Testis (tissue), 2 donors: ENCODE measurements at regions not wholly inside any gene's neighbourhood (a gene's known extent, or its start where the extent isn't known, plus 50 kb on each side); places are given as distances from the start of the nearest gene placed in this dataset.

ENCODE experiments used
- POLR2A ChIP-seq: fragments of 450-650 bp; IDR thresholded peaks from one replicate; pipeline ENCODE4 v1.6.1; 2017; ENCODE audit warnings: antibody characterized with exemption, mild to moderate bottlenecking, moderate library complexity
- TF ChIP-seq, protein P1 (sequence below), 3 experiments: fragments of 450-650 bp in 2 of 3; fragments of 200-600 bp in 1 of 3; sonication (generic) in 1 of 3; IDR thresholded peaks; one replicate each; pipeline ENCODE4 v1.5.1; 2016 to 2019; ENCODE audit warnings: antibody characterized with exemption in 3 of 3, mild to moderate bottlenecking in 2 of 3, moderate library complexity in 1 of 3

DNA sequence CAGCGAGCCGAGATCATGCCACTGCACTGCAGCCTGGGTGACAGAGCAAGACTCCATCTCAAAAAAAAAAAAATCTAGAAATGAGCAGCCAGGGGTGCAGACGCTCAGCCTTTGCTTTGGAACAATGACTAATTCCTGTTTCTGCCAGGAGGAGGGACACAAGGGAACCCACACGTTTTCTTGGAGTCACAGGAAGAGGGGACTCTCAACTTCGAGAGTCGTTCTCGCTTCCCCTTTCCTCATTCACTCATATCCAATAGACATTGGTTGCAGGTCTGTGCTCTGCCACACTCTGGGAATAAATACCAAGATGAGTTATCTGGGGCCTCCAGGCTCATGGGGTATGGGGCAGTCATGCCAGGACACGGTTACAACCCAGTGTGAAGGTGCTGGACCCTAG lies 91.5 kb upstream of the RREB1 start:
- TF ChIP-seq, protein P1, sequence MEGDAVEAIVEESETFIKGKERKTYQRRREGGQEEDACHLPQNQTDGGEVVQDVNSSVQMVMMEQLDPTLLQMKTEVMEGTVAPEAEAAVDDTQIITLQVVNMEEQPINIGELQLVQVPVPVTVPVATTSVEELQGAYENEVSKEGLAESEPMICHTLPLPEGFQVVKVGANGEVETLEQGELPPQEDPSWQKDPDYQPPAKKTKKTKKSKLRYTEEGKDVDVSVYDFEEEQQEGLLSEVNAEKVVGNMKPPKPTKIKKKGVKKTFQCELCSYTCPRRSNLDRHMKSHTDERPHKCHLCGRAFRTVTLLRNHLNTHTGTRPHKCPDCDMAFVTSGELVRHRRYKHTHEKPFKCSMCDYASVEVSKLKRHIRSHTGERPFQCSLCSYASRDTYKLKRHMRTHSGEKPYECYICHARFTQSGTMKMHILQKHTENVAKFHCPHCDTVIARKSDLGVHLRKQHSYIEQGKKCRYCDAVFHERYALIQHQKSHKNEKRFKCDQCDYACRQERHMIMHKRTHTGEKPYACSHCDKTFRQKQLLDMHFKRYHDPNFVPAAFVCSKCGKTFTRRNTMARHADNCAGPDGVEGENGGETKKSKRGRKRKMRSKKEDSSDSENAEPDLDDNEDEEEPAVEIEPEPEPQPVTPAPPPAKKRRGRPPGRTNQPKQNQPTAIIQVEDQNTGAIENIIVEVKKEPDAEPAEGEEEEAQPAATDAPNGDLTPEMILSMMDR (IDR thresholded peaks at IDR 0.05) = no peak
- no peak for TF ChIP-seq POLR2A
